HG03135 (cell line): ENCODE measurements at regions not wholly inside any gene's neighbourhood (a gene's known extent, or its start where the extent isn't known, plus 50 kb on each side); places are given as distances from the start of the nearest gene placed in this dataset.

Source experiments
- ATAC-seq: cut with Tn5 transposase; IDR thresholded peaks from one replicate; pipeline ENCODE4 v1.9.1; 2021; ENCODE audit warnings: mild to moderate bottlenecking, moderate library complexity; ENCODE audit not compliant: unreplicated experiment

DNA sequence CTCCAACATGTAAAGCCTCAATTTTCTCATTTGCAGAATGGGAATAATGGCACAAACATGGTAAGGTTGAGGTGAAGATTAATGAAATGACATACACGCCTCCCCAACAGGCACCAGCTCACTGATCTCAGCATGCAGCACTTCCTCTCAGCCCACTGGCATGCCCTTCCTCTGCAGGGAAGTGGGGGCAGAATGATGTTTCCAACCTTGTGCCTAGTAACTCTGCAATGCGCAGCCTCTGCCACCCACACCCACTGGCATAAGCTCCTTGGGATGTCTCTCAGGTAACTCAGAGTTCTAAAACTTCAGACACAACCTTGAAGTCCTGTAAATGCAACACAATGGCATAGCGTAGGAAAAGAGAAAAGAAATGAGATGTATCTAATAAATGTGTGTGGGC is 540.7 kb downstream of the HTR7 start:
- ATAC-seq = no peak

DNA sequence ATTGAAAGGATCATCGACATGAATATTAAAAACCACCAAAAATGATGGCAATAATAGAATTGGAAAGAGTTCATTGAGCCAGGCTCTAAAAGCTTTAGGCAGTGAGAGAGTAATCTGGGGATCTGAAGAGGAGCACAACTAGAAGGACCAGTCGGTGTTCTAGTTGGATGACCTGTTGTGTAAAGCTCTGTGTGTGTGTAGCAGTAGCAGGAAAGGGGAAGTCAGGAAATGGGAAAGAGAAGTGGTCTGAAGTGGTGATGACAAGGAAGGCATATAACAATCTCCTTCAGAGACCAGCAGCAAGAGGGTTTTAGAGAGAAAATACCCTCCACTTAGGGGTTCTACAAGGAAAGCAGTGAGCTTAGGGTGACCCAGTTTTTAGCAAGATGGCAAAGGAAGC is 539.2 kb downstream of the HTR7 start:
- no peak for ATAC-seq

DNA sequence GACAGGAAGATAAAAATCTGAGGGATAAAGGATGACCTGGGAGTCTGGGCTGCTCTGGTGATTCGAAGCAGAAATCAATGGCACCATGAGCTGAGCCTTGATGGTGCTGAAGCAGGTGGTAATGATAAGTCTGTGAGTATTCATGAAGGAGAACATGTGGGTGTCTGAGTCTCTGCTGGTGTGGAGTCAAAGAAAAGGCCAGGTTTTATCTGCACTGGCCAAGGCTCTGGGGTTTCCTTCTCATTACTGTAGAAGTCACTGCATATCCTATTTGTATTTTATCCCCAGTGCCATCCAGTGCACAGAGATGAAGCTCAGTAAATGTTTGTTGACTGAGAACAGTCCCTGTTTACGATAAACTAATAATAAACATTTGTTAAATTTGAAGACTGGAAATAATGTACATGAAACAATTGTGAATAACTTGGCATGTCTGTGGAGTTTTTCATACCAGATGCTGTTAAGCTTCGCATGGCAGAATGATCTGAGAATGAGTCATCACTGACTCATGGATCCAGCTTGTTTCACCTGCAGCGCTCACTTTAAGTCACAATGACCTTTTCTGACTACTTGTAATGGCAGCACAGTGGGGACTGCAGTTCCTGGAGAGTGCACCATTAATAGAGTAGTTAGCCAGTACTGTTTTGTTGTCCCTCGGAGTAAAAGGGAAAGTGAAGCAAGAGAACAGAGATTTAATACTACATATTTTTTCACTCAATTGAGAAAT is 538.5 kb downstream of the HTR7 start:
- peak; percentile 82 for ATAC-seq

DNA sequence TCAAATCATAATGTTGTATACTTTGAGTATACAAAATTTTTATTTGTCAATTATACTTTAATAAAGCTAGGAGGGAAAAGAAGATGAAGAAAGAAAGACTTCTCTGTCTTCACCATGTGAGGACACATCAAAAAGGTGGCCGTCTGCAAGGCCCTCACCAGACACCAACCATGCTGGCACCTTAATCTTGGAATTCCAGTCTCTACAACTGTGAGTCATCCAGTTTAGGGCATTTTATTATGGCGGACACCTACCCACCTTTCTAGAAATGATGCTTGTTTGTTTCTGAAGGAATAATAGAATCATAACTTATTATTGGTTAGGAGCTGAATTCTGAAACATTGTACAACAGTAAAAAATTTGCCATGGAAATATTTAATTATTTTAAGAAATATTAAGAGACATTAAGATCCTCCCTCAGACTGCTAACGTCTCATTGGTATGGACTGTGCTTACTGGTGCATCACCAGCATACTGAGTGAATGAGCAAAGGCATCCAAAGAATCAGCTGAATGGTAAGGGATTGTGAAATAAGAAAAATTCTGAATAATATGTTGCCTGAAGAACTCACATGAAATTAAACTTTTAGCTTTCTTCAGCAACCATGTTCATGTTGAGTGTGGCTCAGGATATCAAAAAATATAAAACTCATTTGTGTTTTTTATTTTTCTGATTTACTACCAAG is 536.6 kb downstream of the HTR7 start:
- no peak for ATAC-seq

DNA sequence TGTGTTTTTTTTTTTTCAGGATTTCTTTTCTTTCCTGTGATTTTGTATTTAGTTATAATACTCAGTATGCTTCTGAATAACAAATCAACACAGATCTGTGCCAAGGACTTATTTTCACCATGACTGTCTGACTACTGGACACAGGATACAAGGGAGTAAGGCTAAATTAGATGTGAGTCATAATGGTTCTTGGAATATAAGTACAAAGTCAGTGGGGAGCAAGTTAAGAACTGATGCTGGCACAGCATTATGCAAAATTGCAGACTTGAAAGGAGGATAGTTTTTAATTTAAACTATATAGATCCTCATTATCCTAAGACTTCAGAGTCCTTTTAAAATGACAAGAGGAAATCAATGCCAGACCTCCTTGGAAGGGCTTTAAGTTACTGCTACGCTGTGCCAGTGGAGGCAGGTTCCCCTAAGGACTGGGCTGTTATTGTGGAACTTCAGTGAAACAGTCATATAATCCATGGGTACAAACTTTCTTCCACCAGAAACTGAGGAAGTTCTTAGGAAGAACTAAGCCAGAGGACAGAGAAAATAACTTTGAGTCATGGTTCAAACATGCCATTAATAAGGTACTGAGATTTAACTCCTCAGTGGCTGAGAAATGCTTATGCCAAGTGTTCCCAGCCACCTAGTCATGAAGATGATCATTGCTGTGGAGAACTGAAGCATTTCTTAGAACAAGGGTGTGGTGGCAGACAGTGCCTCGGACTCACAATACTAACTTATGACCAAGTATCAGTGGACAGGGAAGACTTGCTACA is 531.2 kb downstream of the HTR7 start:
- no peak for ATAC-seq

DNA sequence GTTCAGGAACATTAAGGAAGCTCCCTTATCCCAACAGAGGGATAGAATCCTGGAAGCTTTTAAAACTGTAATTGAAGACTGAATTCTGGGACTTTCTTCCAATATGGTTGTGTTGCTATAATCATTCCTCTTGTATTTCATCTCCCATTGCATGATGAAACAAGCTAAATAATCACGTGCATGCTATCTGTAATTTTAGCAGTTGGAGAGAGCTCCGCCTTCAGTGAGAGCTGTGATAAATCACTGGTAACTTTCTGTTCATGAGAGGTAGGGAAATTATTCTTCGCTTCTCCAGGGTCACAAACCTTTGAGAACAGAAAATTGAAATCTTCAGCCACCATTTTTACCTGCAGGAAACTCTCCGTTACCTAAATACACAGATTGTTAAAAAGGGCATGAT is 530.2 kb downstream of the HTR7 start:
- no peak for ATAC-seq

DNA sequence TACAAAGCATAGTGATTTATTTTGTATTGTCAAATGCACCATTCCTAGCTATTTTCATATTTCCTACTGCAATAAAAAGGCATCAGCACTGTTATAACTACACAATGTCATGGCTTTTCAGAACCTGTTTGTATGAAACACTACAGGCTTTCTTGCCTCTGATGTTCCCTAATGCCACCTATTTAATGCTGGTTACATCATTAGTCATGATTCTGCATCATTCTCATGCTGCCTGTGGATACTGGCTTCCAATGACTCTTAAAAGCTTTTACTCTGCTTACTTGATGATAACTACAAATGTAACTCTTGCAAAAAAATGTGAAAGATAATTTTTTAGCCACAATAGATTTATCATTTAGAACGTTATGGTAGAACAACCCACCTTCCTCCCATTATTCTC is 529.4 kb downstream of the HTR7 start:
- no peak for ATAC-seq

DNA sequence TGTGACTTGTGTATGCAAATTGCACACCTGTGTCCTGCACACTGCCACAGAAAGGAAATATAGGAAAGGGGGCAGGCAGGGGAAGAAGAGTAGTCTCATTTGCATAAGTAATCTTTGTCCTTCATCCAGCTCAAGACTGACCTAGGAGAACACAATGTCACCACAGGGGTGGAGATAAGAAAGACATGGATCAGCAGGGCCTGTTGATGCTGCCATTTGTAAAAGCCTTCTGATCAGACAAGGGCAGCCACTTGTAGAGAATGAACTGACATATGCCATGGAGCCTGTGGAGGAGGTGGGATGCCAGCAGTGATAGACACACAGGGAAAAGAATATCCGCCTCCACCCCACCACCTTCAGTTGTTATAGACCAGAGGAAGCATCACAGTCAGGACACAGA is 528.9 kb downstream of the HTR7 start:
- ATAC-seq = no peak

DNA sequence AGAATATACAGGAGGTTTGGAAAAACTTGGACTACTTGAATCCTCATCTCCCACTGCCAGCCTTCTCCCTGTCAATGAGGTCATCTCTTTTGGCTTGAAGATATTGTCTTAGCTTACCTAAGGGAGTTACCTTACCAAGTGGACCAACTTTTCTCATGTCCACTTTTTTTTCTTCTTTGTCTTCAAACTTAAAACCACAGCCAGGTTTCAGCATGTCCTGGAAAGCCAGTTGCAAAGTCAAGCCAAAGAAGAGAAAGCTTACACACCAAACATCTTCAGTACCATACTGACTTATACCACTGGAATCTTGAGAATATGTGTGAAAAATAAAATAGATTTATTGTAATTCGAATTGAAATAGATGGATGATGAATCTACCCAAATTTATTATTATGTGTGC is 520.5 kb downstream of the HTR7 start:
- no peak for ATAC-seq

DNA sequence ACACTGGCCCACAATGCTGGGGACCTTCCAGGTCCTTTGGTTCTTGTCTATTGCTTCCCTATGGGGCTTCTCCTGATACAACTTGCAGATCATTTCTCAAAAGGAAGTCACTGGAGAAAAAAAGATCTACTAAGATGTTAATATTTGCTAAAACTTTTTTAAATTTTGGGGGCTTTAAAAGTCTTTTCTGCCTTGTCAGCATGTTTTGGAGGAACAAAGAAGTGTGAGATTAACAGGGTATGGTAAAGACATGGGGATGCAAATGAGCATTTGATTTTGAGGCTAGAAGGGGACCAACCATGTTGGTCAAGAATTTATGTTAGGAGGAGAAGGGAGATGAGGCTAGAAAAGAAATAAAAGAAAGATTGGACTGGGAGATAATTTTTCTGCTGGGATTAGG is 515.4 kb downstream of the HTR7 start:
- no peak for ATAC-seq

DNA sequence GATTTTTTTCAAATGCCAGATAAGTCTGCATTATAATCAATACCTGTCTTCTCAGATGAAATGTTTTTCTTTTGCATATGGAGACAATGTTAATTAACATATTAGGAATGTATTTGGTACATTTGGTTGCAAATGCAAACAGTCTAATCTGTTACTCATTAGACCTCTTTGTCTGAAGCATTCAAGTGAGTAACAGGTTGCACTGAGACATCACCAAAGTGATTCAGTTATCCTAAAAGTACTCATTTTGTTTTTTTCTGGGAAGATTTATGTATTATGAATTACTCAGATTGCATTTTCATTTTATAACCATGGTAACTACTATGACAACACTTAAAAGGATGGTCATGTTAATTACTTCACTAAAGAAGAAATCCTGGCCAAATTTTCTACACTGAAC is 513.6 kb downstream of the HTR7 start:
- no peak for ATAC-seq

DNA sequence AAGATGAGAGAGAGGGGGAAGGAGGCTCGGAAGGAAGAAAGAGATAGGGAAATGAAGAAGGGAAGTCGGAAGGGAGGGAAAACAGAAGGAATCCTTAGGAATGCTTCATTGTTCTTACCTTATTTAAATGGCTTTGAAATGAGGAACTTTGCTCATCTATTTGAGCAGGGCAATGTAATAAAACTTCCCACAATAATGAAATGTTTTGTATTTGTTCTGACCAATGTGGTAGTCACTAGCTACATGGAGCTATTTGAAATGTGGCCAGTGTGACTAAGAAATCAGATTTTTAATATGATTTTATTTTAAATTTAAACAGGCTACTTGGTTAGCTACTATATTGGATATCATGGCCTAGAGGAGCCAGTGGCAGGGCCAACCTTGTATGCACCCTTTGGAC is 510.6 kb downstream of the HTR7 start:
- ATAC-seq = no peak

DNA sequence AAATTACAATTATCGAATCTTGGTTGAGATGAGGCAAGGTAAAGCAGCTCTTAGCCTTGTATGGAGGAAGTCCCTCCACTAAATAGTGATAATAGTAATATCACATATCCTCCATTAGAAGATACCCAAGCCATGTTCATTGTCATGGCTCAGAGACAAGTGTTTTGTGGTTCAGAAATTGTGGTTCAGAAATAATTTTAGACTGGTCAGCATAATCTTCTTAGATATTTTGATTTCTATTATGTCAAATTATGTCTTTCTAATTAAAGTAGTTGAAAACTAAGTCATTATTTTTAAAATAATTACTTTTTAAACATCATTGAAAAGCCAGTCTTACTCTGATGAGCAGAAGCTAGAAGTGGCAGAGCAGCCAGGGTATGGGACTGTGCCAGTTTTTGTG is 507.7 kb downstream of the HTR7 start:
- ATAC-seq = no peak

DNA sequence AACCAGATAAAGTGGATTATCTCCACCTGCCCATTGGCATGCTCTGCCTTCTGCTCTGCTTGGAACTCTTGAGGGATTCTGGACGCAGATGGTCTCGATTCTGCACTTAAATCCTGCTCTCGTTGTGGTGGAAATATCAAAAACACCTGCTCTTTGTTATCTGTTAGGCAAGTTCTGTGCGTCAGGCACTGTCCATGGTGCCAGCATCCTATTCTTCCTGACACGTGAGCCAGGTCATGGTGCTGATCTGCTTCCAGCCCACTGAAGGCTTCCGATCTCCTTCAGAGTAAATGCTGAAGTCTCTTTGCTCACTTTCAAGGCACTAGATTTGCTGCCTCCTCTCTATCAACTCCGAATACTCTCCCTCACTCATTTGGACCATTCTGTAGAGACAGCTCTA is 505.6 kb downstream of the HTR7 start:
- no peak for ATAC-seq

DNA sequence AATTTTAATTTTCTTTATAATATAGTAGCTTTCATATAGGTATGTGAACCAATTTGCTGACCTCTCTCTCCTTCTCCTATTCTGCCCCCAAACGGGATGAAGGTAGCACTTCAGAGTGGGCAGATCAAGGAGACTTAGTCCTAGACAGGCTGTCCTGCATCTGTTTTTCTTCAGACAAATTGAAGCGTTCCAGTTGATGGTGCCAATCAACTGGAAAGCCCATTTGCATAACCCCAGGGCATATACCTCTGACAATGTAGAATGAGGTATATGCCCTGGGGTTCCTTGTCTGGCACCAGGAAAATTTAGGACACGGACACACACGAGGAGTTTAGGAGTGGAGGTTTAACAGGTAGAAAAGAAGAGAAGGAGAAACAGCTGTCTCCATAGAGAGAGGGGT is 502.9 kb downstream of the HTR7 start:
- ATAC-seq = no peak

DNA sequence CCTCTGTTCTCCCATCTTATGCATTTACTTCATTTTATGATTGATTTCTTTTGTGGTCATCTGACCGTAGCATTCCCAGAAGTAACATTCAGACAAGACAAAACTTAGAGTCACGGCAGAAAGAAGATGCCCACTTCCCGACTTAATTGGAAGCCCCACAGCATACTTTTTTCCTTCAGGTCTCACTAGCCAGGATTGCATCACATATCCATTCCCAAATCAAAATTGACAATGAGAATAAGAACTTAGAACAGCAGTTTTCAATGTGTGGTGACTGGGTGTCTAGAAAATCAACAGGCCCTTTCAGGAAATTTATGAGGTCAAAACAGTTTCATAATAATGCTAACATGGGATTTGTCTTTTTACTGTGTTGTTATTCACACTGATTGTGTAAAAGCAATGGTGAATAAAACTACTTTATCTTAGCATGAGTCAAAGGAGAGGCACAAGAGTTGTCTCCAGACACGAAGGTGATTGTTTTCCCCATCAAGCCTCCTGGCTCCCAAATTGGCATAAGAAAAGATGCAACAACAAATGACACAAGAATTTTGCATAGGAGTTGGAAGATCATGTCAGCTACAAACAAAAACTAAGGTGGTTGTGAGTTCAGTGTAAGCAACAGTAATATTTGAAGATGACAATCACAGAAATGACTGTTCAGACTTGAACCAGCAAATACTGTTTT is 493.9 kb downstream of the HTR7 start:
- ATAC-seq = no peak

DNA sequence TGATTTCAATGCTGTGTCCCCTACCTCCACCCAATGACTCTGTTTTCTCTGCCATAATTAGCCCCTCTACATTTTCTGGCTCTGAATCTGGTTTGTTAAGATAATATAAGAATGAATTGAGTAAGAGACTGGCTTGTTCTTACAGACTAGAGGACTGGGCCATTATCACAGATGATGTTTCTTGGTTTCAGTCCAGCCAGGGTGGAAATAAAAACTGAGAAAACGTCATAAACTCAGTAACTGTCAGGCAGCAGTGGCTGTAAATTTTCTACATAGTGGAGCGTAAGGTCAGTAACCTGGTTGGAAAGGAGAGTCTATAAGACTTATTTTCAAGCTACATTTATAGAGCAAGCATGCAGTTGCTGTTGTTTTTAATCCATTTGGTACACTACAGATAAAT is 485.4 kb downstream of the HTR7 start:
- ATAC-seq = no peak

DNA sequence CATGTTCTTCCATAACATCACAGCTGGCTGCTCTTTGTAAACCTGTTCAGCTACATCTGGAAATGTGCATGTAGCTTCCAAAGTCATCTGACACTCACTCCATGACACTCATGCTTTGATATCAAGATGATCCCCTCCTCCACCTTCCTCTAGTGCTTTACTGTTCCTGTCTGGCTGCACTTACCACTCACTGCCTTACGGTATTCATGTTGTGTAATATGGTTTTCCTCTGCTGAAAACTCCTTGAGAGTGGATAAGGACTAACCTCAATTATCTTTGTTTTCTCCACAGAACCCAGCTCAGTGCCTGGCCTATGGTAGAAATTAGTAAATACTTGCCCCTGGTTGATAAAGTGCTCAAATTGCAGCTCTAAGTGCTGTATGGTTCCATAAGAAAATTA is 483.9 kb downstream of the HTR7 start:
- ATAC-seq = no peak

DNA sequence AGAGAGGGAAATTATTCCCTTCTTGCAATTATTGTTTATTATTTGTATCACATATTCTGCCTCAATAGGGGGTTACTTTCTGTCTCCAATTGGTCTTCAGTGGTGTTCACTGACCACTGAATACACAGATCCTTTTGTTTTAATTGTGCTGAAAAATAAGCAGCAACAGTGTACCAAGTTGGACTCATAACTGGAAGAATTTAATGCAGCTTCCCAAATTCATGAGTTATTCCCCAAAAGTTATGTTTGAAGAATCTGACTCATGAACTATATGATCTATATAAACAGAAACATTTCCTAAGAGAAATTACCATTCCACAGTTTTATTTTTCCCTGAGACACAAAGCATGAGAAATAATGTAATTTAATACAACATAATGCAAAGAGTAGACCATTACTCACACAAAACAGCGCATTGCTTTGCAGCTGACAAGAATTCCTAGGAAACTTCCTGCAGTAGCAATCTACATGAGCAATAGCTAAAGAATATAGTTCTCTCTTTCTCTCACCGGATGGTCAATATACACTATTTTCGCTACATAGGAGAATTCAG is 479.2 kb downstream of the HTR7 start:
- no peak for ATAC-seq

DNA sequence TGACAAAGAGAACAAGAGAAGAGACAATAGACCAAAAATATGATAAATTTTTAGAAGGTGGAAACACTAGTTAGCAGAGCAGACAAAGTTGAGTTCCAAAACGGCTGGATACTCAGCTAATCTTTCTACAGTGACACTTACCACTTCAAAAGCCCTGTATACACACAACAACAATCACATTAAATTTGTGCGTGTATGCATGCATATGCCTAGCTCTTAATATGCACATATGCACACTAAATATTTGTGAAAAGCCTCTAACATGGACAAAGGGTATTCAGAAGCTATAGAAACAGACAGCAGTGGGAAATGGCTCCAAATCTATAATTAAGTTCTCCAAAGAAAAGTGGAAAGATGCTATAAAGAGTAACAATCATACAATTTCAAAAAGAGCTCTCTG is 476.4 kb downstream of the HTR7 start:
- ATAC-seq = no peak

DNA sequence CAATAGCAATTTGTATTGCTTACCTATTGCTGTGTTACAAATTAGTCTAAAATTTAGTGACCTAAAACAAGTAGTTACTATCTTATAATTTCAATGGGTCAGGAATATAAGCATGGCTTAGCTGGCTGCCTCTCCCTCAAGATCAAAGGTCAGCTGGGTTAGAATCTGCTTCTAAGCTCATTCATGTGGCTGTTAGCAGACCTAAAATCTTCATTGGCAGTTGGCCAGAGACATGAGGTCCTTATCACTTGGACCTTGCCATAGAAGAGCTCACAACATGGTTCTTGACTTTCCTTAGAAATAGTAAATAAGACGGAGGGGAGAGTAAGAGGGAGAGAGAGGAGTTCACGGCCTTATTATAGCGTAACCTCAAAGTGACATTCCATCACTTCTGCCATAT is 468.0 kb downstream of the HTR7 start:
- ATAC-seq = no peak
